Fibroblast of the conjunctiva (primary cell): ENCODE measurements at regions not wholly inside any gene's neighbourhood (a gene's known extent, or its start where the extent isn't known, plus 50 kb on each side); places are given as distances from the start of the nearest gene placed in this dataset.
"Not testable (repeated sequence)": the region's sequence is repeated elsewhere in the genome, so short reads cannot be mapped to it uniquely, and the experiment has no call there.

Experiments used
- DNase-seq: peaks from one replicate; pipeline ENCODE4 v3.0.0-alpha.2; 2010; ENCODE audit warnings: low read depth

- DNase-seq: no peak
These were observed 80.8 kb downstream of the C21orf91 start for GRCh38 chr21:17738176-17738953.

GRCh38 chr21:17736072-17736471, 83.1 kb downstream of the C21orf91 start:
- no peak for DNase-seq

GRCh38 chr21:17733209-17733608, 85.9 kb downstream of the C21orf91 start:
- DNase-seq: no peak

- DNase-seq: no peak
These were observed 86.8 kb downstream of the C21orf91 start for GRCh38 chr21:17732306-17732705.

- DNase-seq: no peak
These were observed 87.6 kb downstream of the C21orf91 start for GRCh38 chr21:17731554-17731953.

GRCh38 chr21:17730782-17731181, 88.4 kb downstream of the C21orf91 start:
- no peak for DNase-seq

GRCh38 chr21:17729455-17729854, 89.7 kb downstream of the C21orf91 start:
- no peak for DNase-seq

- DNase-seq: no peak
These were observed 91.8 kb downstream of the C21orf91 start for GRCh38 chr21:17727361-17727760.

GRCh38 chr21:17726047-17726829, 92.9 kb downstream of the C21orf91 start:
- DNase-seq: no peak

- DNase-seq: no peak
These were observed 93.8 kb downstream of the C21orf91 start for GRCh38 chr21:17725339-17725738.

- DNase-seq: no peak
These were observed 100.2 kb upstream of the BTG3 start for GRCh38 chr21:17712887-17713286.

GRCh38 chr21:17711896-17712295, 99.2 kb upstream of the BTG3 start:
- no peak for DNase-seq

GRCh38 chr21:17709266-17709611, 96.5 kb upstream of the BTG3 start:
- DNase-seq: no peak

- no peak for DNase-seq
These were observed 96.0 kb upstream of the BTG3 start for GRCh38 chr21:17708522-17709265.

- no peak for DNase-seq
These were observed 87.0 kb upstream of the BTG3 start for GRCh38 chr21:17699524-17700189.

- no peak for DNase-seq
These were observed 84.8 kb upstream of the BTG3 start for GRCh38 chr21:17697473-17697872.

- not testable (repeated sequence) for DNase-seq
These were observed 81.7 kb upstream of the BTG3 start for GRCh38 chr21:17694416-17694815.

- DNase-seq: no peak
These were observed 81.1 kb upstream of the BTG3 start for GRCh38 chr21:17693801-17694200.

GRCh38 chr21:17690078-17690494, 77.4 kb upstream of the BTG3 start:
- DNase-seq: no peak

- no peak for DNase-seq
These were observed 76.5 kb upstream of the BTG3 start for GRCh38 chr21:17688912-17689874.

GRCh38 chr21:17682924-17683323, 70.2 kb upstream of the BTG3 start:
- no peak for DNase-seq
